ENCODE measurements at regions not wholly inside any gene's neighbourhood (a gene's known extent, or its start where the extent isn't known, plus 50 kb on each side); places are given as distances from the start of the nearest gene placed in this dataset.

DNA sequence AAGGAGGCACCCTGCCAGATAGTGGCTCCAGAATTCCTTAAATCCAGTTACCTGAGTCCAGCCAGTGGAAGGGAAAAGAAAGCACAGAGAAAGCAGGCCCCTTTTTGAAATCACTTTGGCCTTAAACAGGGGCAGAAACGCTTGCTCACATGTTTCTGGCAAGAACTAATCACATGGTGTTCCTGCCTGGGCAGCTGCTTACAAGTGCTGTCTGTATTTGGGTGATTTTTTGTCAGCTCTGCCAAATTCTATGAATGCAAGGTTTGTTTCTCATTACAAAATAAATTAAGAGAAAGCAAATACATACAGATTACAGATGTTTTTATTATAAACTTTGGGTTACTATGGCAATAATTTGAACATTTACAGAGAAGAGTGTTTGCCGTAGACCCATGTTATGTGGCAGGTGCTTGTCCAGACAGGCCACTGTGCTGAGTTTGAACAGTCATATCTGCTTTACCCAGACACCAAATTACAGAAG, 1237.8 kb downstream of the SLITRK5 start:
- TF ChIP-seq, protein P1, sequence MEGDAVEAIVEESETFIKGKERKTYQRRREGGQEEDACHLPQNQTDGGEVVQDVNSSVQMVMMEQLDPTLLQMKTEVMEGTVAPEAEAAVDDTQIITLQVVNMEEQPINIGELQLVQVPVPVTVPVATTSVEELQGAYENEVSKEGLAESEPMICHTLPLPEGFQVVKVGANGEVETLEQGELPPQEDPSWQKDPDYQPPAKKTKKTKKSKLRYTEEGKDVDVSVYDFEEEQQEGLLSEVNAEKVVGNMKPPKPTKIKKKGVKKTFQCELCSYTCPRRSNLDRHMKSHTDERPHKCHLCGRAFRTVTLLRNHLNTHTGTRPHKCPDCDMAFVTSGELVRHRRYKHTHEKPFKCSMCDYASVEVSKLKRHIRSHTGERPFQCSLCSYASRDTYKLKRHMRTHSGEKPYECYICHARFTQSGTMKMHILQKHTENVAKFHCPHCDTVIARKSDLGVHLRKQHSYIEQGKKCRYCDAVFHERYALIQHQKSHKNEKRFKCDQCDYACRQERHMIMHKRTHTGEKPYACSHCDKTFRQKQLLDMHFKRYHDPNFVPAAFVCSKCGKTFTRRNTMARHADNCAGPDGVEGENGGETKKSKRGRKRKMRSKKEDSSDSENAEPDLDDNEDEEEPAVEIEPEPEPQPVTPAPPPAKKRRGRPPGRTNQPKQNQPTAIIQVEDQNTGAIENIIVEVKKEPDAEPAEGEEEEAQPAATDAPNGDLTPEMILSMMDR (IDR thresholded peaks at IDR 0.05; ENCODE audit: low read depth, low read length, missing input control): no peak
- TF ChIP-seq, protein P2, sequence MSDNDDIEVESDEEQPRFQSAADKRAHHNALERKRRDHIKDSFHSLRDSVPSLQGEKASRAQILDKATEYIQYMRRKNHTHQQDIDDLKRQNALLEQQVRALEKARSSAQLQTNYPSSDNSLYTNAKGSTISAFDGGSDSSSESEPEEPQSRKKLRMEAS (IDR thresholded peaks at IDR 0.05): no peak
- no peak for TF ChIP-seq RXRA (IDR thresholded peaks at IDR 0.05)
- TF ChIP-seq, protein P3, sequence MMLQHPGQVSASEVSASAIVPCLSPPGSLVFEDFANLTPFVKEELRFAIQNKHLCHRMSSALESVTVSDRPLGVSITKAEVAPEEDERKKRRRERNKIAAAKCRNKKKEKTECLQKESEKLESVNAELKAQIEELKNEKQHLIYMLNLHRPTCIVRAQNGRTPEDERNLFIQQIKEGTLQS (IDR thresholded peaks at IDR 0.05): no peak
- TF ChIP-seq EGR1 (IDR thresholded peaks at IDR 0.05; ENCODE audit: low read depth in 2 of 2): no peak
- TF ChIP-seq, protein P4, sequence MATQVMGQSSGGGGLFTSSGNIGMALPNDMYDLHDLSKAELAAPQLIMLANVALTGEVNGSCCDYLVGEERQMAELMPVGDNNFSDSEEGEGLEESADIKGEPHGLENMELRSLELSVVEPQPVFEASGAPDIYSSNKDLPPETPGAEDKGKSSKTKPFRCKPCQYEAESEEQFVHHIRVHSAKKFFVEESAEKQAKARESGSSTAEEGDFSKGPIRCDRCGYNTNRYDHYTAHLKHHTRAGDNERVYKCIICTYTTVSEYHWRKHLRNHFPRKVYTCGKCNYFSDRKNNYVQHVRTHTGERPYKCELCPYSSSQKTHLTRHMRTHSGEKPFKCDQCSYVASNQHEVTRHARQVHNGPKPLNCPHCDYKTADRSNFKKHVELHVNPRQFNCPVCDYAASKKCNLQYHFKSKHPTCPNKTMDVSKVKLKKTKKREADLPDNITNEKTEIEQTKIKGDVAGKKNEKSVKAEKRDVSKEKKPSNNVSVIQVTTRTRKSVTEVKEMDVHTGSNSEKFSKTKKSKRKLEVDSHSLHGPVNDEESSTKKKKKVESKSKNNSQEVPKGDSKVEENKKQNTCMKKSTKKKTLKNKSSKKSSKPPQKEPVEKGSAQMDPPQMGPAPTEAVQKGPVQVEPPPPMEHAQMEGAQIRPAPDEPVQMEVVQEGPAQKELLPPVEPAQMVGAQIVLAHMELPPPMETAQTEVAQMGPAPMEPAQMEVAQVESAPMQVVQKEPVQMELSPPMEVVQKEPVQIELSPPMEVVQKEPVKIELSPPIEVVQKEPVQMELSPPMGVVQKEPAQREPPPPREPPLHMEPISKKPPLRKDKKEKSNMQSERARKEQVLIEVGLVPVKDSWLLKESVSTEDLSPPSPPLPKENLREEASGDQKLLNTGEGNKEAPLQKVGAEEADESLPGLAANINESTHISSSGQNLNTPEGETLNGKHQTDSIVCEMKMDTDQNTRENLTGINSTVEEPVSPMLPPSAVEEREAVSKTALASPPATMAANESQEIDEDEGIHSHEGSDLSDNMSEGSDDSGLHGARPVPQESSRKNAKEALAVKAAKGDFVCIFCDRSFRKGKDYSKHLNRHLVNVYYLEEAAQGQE (IDR thresholded peaks at IDR 0.05): no peak
- no peak for TF ChIP-seq RAD21 (IDR thresholded peaks at IDR 0.05)

Data from liver (tissue), 3 donors.